ENCODE measurements at regions not wholly inside any gene's neighbourhood (a gene's known extent, or its start where the extent isn't known, plus 50 kb on each side); places are given as distances from the start of the nearest gene placed in this dataset.

- no peaks in the 10 kb centered on the region for H3K9me3 Mint-ChIP-seq
- no peak overlapping the region for H3K4me3 Mint-ChIP-seq
- Histone ChIP-seq H3K9me3 (ENCODE audit: control insufficient read depth, low read length) (no peaks in the 10 kb centered on the region), H3K9ac (ENCODE audit: extremely low read depth, low read length, poor library complexity, severe bottlenecking) (no peak overlapping the region), H3K36me3 (ENCODE audit: control insufficient read depth, insufficient read depth, low read length) (no peaks in the 10 kb centered on the region), H3K4me3 (ENCODE audit: low read length) (no peak overlapping the region), H3K27ac (ENCODE audit: low read depth, low read length) (no peak overlapping the region), H3K4me1 (ENCODE audit: control insufficient read depth, insufficient read depth, low read length) (no peaks in the 10 kb centered on the region), H3K27me3 (ENCODE audit: control insufficient read depth, insufficient read depth, low read length, poor library complexity, severe bottlenecking) (no peaks in the 10 kb centered on the region)
- no peak for TF ChIP-seq CTCF (conservative IDR thresholded peaks at IDR 0.05)
- no peaks in the 10 kb centered on the region for H3K36me3 Mint-ChIP-seq (ENCODE audit: low read depth)
- H3K4me1 Mint-ChIP-seq, result no peaks in the 10 kb centered on the region
- WGBS, 2 experiments (ENCODE audit: insufficient coverage in 1 of 2, insufficient read length in 1 of 2), result 74% methylated on average over 3 of the region's 3 CpGs
- H3K27me3 Mint-ChIP-seq (ENCODE audit: insufficient read depth), result no peaks in the 10 kb centered on the region
- no peak for DNase-seq
- H3K27ac Mint-ChIP-seq, result no peak overlapping the region
Observed at GRCh38 chr15:31727612-31728011, 302.7 kb upstream of the CHRNA7 start.

GRCh38 chr15:31732726-31733125, 297.6 kb upstream of the CHRNA7 start:
- no peaks in the 10 kb centered on the region for H3K27me3 Mint-ChIP-seq (ENCODE audit: insufficient read depth)
- Histone ChIP-seq H3K4me3 (ENCODE audit: low read length) (no peak overlapping the region), H3K27me3 (ENCODE audit: control insufficient read depth, insufficient read depth, low read length, poor library complexity, severe bottlenecking) (no peaks in the 10 kb centered on the region), H3K9ac (ENCODE audit: extremely low read depth, low read length, poor library complexity, severe bottlenecking) (no peak overlapping the region), H3K27ac (ENCODE audit: low read depth, low read length) (no peak overlapping the region), H3K36me3 (ENCODE audit: control insufficient read depth, insufficient read depth, low read length) (no peaks in the 10 kb centered on the region), H3K4me1 (ENCODE audit: control insufficient read depth, insufficient read depth, low read length) (no peaks in the 10 kb centered on the region), H3K9me3 (ENCODE audit: control insufficient read depth, low read length) (no peaks in the 10 kb centered on the region)
- no peak for DNase-seq
- H3K4me3 Mint-ChIP-seq, result no peak overlapping the region
- no peaks in the 10 kb centered on the region for H3K36me3 Mint-ChIP-seq (ENCODE audit: low read depth)
- 71 to 86% methylated on average over 1 to 3 of the region's 3 CpGs for WGBS, 2 experiments (ENCODE audit: insufficient coverage in 1 of 2, insufficient read length in 1 of 2)
- TF ChIP-seq CTCF (conservative IDR thresholded peaks at IDR 0.05), result no peak
- peaks cover 9% of the 10 kb centered on the region for H3K9me3 Mint-ChIP-seq
- H3K27ac Mint-ChIP-seq, result no peak overlapping the region
- H3K4me1 Mint-ChIP-seq, result no peaks in the 10 kb centered on the region

- H3K4me3 Mint-ChIP-seq, result no peak overlapping the region
- H3K27ac ChIP-seq (ENCODE audit: low read depth, low read length), result no peak overlapping the region
- WGBS, 2 experiments (ENCODE audit: insufficient coverage in 1 of 2, insufficient read length in 1 of 2), result 90 to 97% methylated on average over 3 to 4 of the region's 4 CpGs
- no peaks in the 10 kb centered on the region for H3K4me1 ChIP-seq (ENCODE audit: control insufficient read depth, insufficient read depth, low read length)
- H3K9ac ChIP-seq (ENCODE audit: extremely low read depth, low read length, poor library complexity, severe bottlenecking), result no peak overlapping the region
- H3K9me3 Mint-ChIP-seq, result peaks cover 9% of the 10 kb centered on the region
- H3K27me3 ChIP-seq (ENCODE audit: control insufficient read depth, insufficient read depth, low read length, poor library complexity, severe bottlenecking), result no peaks in the 10 kb centered on the region
- H3K4me1 Mint-ChIP-seq, result no peaks in the 10 kb centered on the region
- no peaks in the 10 kb centered on the region for H3K36me3 Mint-ChIP-seq (ENCODE audit: low read depth)
- no peaks in the 10 kb centered on the region for H3K27me3 Mint-ChIP-seq (ENCODE audit: insufficient read depth)
- H3K36me3 ChIP-seq (ENCODE audit: control insufficient read depth, insufficient read depth, low read length), result no peaks in the 10 kb centered on the region
- TF ChIP-seq CTCF (conservative IDR thresholded peaks at IDR 0.05), result no peak
- H3K9me3 ChIP-seq (ENCODE audit: control insufficient read depth, low read length), result no peaks in the 10 kb centered on the region
- no peak overlapping the region for H3K4me3 ChIP-seq (ENCODE audit: low read length)
- no peak overlapping the region for H3K27ac Mint-ChIP-seq
- no peak for DNase-seq
Observed at GRCh38 chr15:31733424-31733823, 296.9 kb upstream of the CHRNA7 start.

Measured in endodermal cell (in vitro differentiated cells).